CD14-positive monocyte (primary cell): ENCODE measurements at regions not wholly inside any gene's neighbourhood (a gene's known extent, or its start where the extent isn't known, plus 50 kb on each side); places are given as distances from the start of the nearest gene placed in this dataset.

Experiments used
- DNase-seq, 3 donors: peaks; one replicate each; pipeline ENCODE4 v3.0.0-alpha.2; 2011 to 2022
- H2AFZ ChIP-seq: 2 replicates; pipeline ENCODE4 v1.6.0; 2012; ENCODE audit warnings: mild to moderate bottlenecking, low read depth, low read length, inconsistent platforms; ENCODE audit not compliant: insufficient read depth, poor library complexity, severe bottlenecking
- H3K27ac ChIP-seq, 2 donors: 1 replicate in 1 of 2; 2 replicates in 1 of 2; pipeline ENCODE4 v1.5.1; 2012 to 2013; ENCODE audit warnings: low read length in 2 of 2, control low read depth in 1 of 2, inconsistent platforms in 1 of 2, low read depth in 1 of 2, mild to moderate bottlenecking in 1 of 2
- H3K27me3 ChIP-seq, 2 donors: one replicate each; pipeline versions ENCODE4 v1.6.0 to v1.6.1; 2011 to 2013; ENCODE audit warnings: low read length in 2 of 2; ENCODE audit not compliant: control insufficient read depth in 2 of 2, insufficient read depth in 2 of 2
- H3K36me3 ChIP-seq, 2 donors: replicated peaks in 1 of 2; 1 replicate in 1 of 2; 2 replicates in 1 of 2; pipeline versions ENCODE4 v1.5.1 to v1.6.1; 2012 to 2013; ENCODE audit warnings: low read length in 2 of 2, control low read depth in 1 of 2, inconsistent platforms in 1 of 2, mild to moderate bottlenecking in 1 of 2; ENCODE audit not compliant: insufficient read depth in 2 of 2, control insufficient read depth in 1 of 2
- H3K4me1 ChIP-seq, 2 donors: 1 replicate in 1 of 2; 2 replicates in 1 of 2; pipeline versions ENCODE4 v1.5.1 to v1.6.1; 2012 to 2013; ENCODE audit warnings: low read length in 2 of 2, control low read depth in 1 of 2, inconsistent platforms in 1 of 2, mild to moderate bottlenecking in 1 of 2, moderate library complexity in 1 of 2; ENCODE audit not compliant: insufficient read depth in 2 of 2, control insufficient read depth in 1 of 2
- H3K4me2 ChIP-seq: replicated peaks from 2 replicates; pipeline ENCODE3; 2012; ENCODE audit warnings: low read length, moderate library complexity, mild to moderate bottlenecking; ENCODE audit not compliant: poor library complexity, severe bottlenecking; ENCODE audit errors: extremely low read depth
- H3K4me3 ChIP-seq, 3 experiments: fragments of 200-600 bp in 1 of 3; sonication (generic) in 1 of 3; replicated peaks in 1 of 3; 1 replicate in 2 of 3; 2 replicates in 1 of 3; pipeline ENCODE4 v1.5.1; 2011 to 2013; ENCODE audit warnings: low read length in 3 of 3, mild to moderate bottlenecking in 3 of 3, control low read depth in 2 of 3, low read depth in 2 of 3, inconsistent platforms in 1 of 3, moderate library complexity in 1 of 3
- H3K79me2 ChIP-seq: 2 replicates; pipeline ENCODE4 v1.6.0; 2012; ENCODE audit warnings: mild to moderate bottlenecking, control low read depth, inconsistent platforms, low read length, moderate library complexity; ENCODE audit not compliant: insufficient read depth
- H3K9ac ChIP-seq: 2 replicates; pipeline ENCODE4 v1.6.0; 2017; ENCODE audit warnings: low read length, mild to moderate bottlenecking; ENCODE audit not compliant: insufficient read depth, poor library complexity, severe bottlenecking
- H3K9me3 ChIP-seq, 2 donors: replicated peaks in 1 of 2; 1 replicate in 1 of 2; 2 replicates in 1 of 2; pipeline versions ENCODE4 v1.5.1 to v1.6.1; 2012 to 2013; ENCODE audit warnings: low read length in 2 of 2, control low read depth in 1 of 2; ENCODE audit not compliant: control insufficient read depth in 1 of 2, insufficient read depth in 1 of 2
- H4K20me1 ChIP-seq: 2 replicates; pipeline ENCODE4 v1.6.0; 2012; ENCODE audit warnings: mild to moderate bottlenecking, low read length, control low read depth, moderate library complexity; ENCODE audit not compliant: insufficient read depth
- H3K27ac Mint-ChIP-seq, 7 donors: one replicate each; pipeline ENCODE4 v1.8.0; 2020; ENCODE audit warnings: mild to moderate bottlenecking in 7 of 7, mixed read lengths in 7 of 7, moderate library complexity in 6 of 7, inconsistent platforms in 2 of 7
- H3K27me3 Mint-ChIP-seq, 3 donors: one replicate each; pipeline ENCODE4 v1.8.0; 2021 to 2022; ENCODE audit warnings: low read depth in 3 of 3, mild to moderate bottlenecking in 3 of 3, mixed read lengths in 3 of 3, moderate library complexity in 3 of 3, inconsistent platforms in 1 of 3
- H3K36me3 Mint-ChIP-seq, 2 donors: one replicate each; pipeline ENCODE4 v1.8.0; 2020; ENCODE audit warnings: mixed read lengths in 2 of 2, inconsistent platforms in 1 of 2, mild to moderate bottlenecking in 1 of 2
- H3K4me1 Mint-ChIP-seq: one replicate; pipeline ENCODE4 v1.8.0; 2020; ENCODE audit warnings: mild to moderate bottlenecking, mixed read lengths
- H3K4me3 Mint-ChIP-seq, 2 donors: one replicate each; pipeline ENCODE4 v1.8.0; 2020; ENCODE audit warnings: mild to moderate bottlenecking in 2 of 2, mixed read lengths in 2 of 2, moderate library complexity in 1 of 2
- H3K9me3 Mint-ChIP-seq, 7 donors: one replicate each; pipeline ENCODE4 v1.8.0; 2020 to 2022; ENCODE audit warnings: mixed read lengths in 7 of 7, mild to moderate bottlenecking in 6 of 7, moderate library complexity in 6 of 7, inconsistent platforms in 2 of 7
- CTCF ChIP-seq: fragments of 200-600 bp; IDR thresholded peaks from one replicate; pipeline ENCODE4 v1.8.0; 2022; ENCODE audit warnings: antibody characterized with exemption, mild to moderate bottlenecking
- WGBS: methylation state at CpG from one replicate; pipeline ENCODE4 v1.1.5; 2013; ENCODE audit warnings: missing lambda C conversion rate; ENCODE audit not compliant: insufficient coverage; 5-methylcytosine and 5-hydroxymethylcytosine counted together
- intact Hi-C, 2 donors: fragments of 100-400 bp; cut with micrococcal nuclease; formaldehyde crosslinking; loops; one replicate each; pipeline versions ENCODE4 v1.15.0 to v1.15.1; 2023

- H4K20me1 ChIP-seq: no peaks in the 10 kb centered on the region
- peak overlapping the region; percentile 45 to 88 (median 68) for H3K4me3 ChIP-seq
- peak overlapping the region; percentile 69 for H3K4me2 ChIP-seq
- WGBS: 7% methylated on average over 3 of the region's 10 CpGs
- TF ChIP-seq CTCF: no peak
- H3K79me2 ChIP-seq: no peaks in the 10 kb centered on the region
- H3K27ac ChIP-seq: peak overlapping the region; percentile 95 to 97
- peaks cover 54 to 68% of the 10 kb centered on the region in 2 donors for H3K4me1 ChIP-seq
- peak overlapping the region; percentile 69 for H2AFZ ChIP-seq
- H3K27me3 ChIP-seq: no peaks in the 10 kb centered on the region
- peaks cover 0 to 9% of the 10 kb centered on the region in 2 donors for H3K36me3 Mint-ChIP-seq
- peak; percentile 88 to 95 (median 95) for DNase-seq
- no peaks in the 10 kb centered on the region for H3K36me3 ChIP-seq
- H3K9me3 Mint-ChIP-seq: peaks cover 0 to 5% (median 4%) of the 10 kb centered on the region in 7 donors
- H3K27me3 Mint-ChIP-seq: no peaks in the 10 kb centered on the region
- H3K9ac ChIP-seq: peak overlapping the region; percentile 66
- H3K4me3 Mint-ChIP-seq: peak overlapping the region; percentile 70 to 93
- intact Hi-C loops: loop anchor here (5.0 kb wide), 2 partner anchors 189 to 674 kb away; no protein-coding TSS in a partner anchor
- peak overlapping the region; percentile 97 to 100 (median 99) for H3K27ac Mint-ChIP-seq
- H3K9me3 ChIP-seq: no peaks in the 10 kb centered on the region
- peaks cover 59% of the 10 kb centered on the region for H3K4me1 Mint-ChIP-seq
Measured at GRCh38 chr2:226118471-226119429, 680.9 kb downstream of the IRS1 start.

GRCh38 chr2:226117510-226118065 lies 682.0 kb downstream of the IRS1 start:
- Histone ChIP-seq H3K4me2 (peak overlapping the region; percentile 69), H3K36me3 (no peaks in the 10 kb centered on the region), H3K9me3 (no peaks in the 10 kb centered on the region), H3K27ac (peak overlapping the region in 1 of 2 donors; percentile 97), H3K27me3 (no peaks in the 10 kb centered on the region), H2AFZ (no peak overlapping the region), H3K79me2 (no peaks in the 10 kb centered on the region), H3K4me1 (peaks cover 42 to 56% of the 10 kb centered on the region in 2 donors), H3K9ac (no peak overlapping the region), H3K4me3 (peak overlapping the region in 1 of 3 experiments; percentile 68), H4K20me1 (no peaks in the 10 kb centered on the region)
- WGBS: no CpG with 5 or more reads among the region's 3 CpGs
- H3K27ac Mint-ChIP-seq: peak overlapping the region; percentile 97 to 100 (median 99)
- H3K4me1 Mint-ChIP-seq: peaks cover 47% of the 10 kb centered on the region
- no peak overlapping the region for H3K4me3 Mint-ChIP-seq
- H3K36me3 Mint-ChIP-seq: peaks cover 0 to 9% of the 10 kb centered on the region in 2 donors
- TF ChIP-seq CTCF: no peak
- H3K27me3 Mint-ChIP-seq: no peaks in the 10 kb centered on the region
- DNase-seq: no peak
- intact Hi-C loops: loop anchor here (5.0 kb wide), 2 partner anchors 190 to 675 kb away; no protein-coding TSS in a partner anchor
- peaks cover 0 to 8% (median 4%) of the 10 kb centered on the region in 7 donors for H3K9me3 Mint-ChIP-seq
